HEK293T (cell line): ENCODE measurements at regions not wholly inside any gene's neighbourhood (a gene's known extent, or its start where the extent isn't known, plus 50 kb on each side); places are given as distances from the start of the nearest gene placed in this dataset.

ENCODE experiments used
- CTCF ChIA-PET: fragments of 350-600 bp; formaldehyde crosslinking; extraction: SDS; loops from one replicate; lab custom pipeline; 2021; ENCODE audit warnings: antibody characterized with exemption, inconsistent platforms; lab: Yijun Ruan, JAX
- POLR2A ChIA-PET: fragments of 350-600 bp; formaldehyde crosslinking; extraction: SDS; loops from one replicate; lab custom pipeline; 2020; ENCODE audit warnings: antibody characterized with exemption, inconsistent platforms; lab: Yijun Ruan, JAX
- DNase-seq: peaks from one replicate; pipeline ENCODE4 v3.0.0; 2012; ENCODE audit warnings: mixed read lengths; ENCODE audit errors: extremely low spot score
- ARNT ChIP-seq: fragments of 450-650 bp; IDR thresholded peaks from 2 replicates; pipeline ENCODE4 v1.6.1; 2017; ENCODE audit warnings: mild to moderate bottlenecking
- BHLHE40 ChIP-seq: fragments of 450-650 bp; IDR thresholded peaks from 2 replicates; pipeline ENCODE4 v1.6.1; 2016; ENCODE audit warnings: mild to moderate bottlenecking, moderate library complexity, borderline replicate concordance
- CTBP1 ChIP-seq: fragments of 450-650 bp; IDR thresholded peaks from 2 replicates; pipeline ENCODE4 v1.6.1; 2016; ENCODE audit warnings: borderline replicate concordance
- ELF4 ChIP-seq: fragments of 450-650 bp; IDR thresholded peaks from 2 replicates; pipeline ENCODE4 v1.6.1; 2017; ENCODE audit warnings: antibody characterized with exemption
- FOXA1 ChIP-seq: fragments of 450-650 bp; IDR thresholded peaks from 2 replicates; pipeline ENCODE4 v1.6.1; 2016; ENCODE audit warnings: mild to moderate bottlenecking
- FOXK2 ChIP-seq: fragments of 450-650 bp; IDR thresholded peaks from 2 replicates; pipeline ENCODE4 v1.6.1; 2016; ENCODE audit warnings: mild to moderate bottlenecking
- FOXM1 ChIP-seq: fragments of 450-650 bp; IDR thresholded peaks from 2 replicates; pipeline ENCODE4 v1.6.1; 2017; ENCODE audit warnings: mild to moderate bottlenecking, borderline replicate concordance
- HDGF ChIP-seq: fragments of 450-650 bp; IDR thresholded peaks from 2 replicates; pipeline ENCODE4 v1.6.1; 2017; ENCODE audit warnings: antibody characterized with exemption, borderline replicate concordance
- L3MBTL2 ChIP-seq: fragments of 450-650 bp; conservative IDR thresholded peaks from 2 replicates; pipeline ENCODE4 v1.6.1; 2016; ENCODE audit warnings: mild to moderate bottlenecking
- LEF1 ChIP-seq: fragments of 450-650 bp; IDR thresholded peaks from 2 replicates; pipeline ENCODE4 v1.6.1; 2017; ENCODE audit warnings: mild to moderate bottlenecking, borderline replicate concordance
- NFRKB ChIP-seq: fragments of 450-650 bp; IDR thresholded peaks from 2 replicates; pipeline ENCODE4 v1.6.1; 2016; ENCODE audit warnings: mild to moderate bottlenecking, moderate library complexity
- SP1 ChIP-seq: fragments of 450-650 bp; IDR thresholded peaks from 2 replicates; pipeline ENCODE4 v1.6.1; 2017
- SUZ12 ChIP-seq: fragments of 450-650 bp; IDR thresholded peaks from 2 replicates; pipeline ENCODE4 v1.6.1; 2016; ENCODE audit warnings: mild to moderate bottlenecking
- TARDBP ChIP-seq: fragments of 450-650 bp; IDR thresholded peaks from 2 replicates; pipeline ENCODE4 v1.6.1; 2016
- ZNF384 ChIP-seq: fragments of 450-650 bp; IDR thresholded peaks from 2 replicates; pipeline ENCODE4 v1.6.1; 2016
- TF ChIP-seq, protein P1 (sequence below): fragments of 450-650 bp; IDR thresholded peaks from 2 replicates; pipeline ENCODE4 v1.6.1; 2016

- CTCF ChIA-PET = no interaction called here
- TF ChIP-seq SUZ12 (no peak), ARNT (no peak), LEF1 (no peak), FOXM1 (no peak), FOXK2 (no peak), L3MBTL2 (no peak), NFRKB (no peak), TARDBP (no peak), FOXA1 (no peak)
- DNase-seq = no peak
- POLR2A ChIA-PET = no interaction called here
Measured at GRCh38 chr14:44438221-44438620, 68.9 kb downstream of the FSCB start.

- ChIA-PET CTCF (no interaction called here), POLR2A (no interaction called here)
- DNase-seq = no peak
- TF ChIP-seq SP1 (no peak), ARNT (no peak), SUZ12 (no peak)
- TF ChIP-seq, protein P1, sequence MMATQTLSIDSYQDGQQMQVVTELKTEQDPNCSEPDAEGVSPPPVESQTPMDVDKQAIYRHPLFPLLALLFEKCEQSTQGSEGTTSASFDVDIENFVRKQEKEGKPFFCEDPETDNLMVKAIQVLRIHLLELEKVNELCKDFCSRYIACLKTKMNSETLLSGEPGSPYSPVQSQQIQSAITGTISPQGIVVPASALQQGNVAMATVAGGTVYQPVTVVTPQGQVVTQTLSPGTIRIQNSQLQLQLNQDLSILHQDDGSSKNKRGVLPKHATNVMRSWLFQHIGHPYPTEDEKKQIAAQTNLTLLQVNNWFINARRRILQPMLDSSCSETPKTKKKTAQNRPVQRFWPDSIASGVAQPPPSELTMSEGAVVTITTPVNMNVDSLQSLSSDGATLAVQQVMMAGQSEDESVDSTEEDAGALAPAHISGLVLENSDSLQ = no peak
Measured at GRCh38 chr14:44436458-44436857, 70.6 kb downstream of the FSCB start.

DNA sequence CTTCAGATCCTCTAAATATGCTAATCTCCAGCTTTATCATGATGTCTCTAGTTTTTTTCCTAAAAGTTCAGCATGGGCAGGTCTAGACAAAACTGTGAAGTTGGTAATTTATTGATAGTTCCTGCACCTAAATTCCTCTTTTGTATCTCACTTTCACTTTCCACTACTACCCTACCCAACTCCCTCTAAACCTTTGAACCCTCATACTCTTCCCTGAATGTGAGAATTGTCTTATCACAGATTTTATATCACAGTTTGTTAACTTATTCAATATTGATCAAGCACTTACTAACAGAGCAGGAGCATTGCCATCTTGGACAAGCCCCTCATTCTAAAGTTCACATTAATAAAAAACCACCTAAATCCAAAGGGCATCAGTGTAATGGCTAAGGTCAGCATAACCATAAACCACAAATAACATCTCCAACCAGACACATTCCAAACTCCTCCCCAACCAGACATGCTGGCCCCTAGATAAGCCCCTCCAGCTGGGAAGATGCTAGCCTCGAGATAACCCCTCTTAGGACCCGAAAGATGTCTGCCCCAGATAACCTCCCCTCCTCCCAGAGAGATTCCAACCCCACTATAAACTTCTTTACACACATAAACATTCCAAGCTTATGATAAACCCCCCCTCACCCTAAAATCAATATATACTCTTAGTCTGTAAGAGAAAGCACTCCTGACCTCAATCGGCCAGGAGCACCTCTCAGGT lies 78.7 kb downstream of the FSCB start:
- ChIA-PET CTCF (no interaction called here), POLR2A (no interaction called here)
- no peak for TF ChIP-seq ZNF384
- no peak for DNase-seq

- no peak for DNase-seq
- ChIA-PET CTCF (interaction anchor here (0.5 kb wide), 1 partner anchor 1387 kb away, joined by 4 read pairs; no protein-coding TSS in a partner anchor), POLR2A (no interaction called here)
Measured at GRCh38 chr14:44422699-44423098, 84.4 kb downstream of the FSCB start.

GRCh38 chr14:44420226-44420625 lies 86.9 kb downstream of the FSCB start:
- ChIA-PET CTCF (no interaction called here), POLR2A (no interaction called here)
- DNase-seq = no peak
- TF ChIP-seq L3MBTL2 (no peak), SUZ12 (no peak), SP1 (no peak), FOXA1 (no peak), HDGF (no peak), ZNF384 (no peak), ARNT (no peak), FOXK2 (no peak), LEF1 (no peak), BHLHE40 (no peak), FOXM1 (no peak), NFRKB (no peak), ELF4 (no peak), TARDBP (no peak)

More at GRCh38 chr14:44422699-44423098, 84.4 kb downstream of the FSCB start:
- TF ChIP-seq FOXA1 (no peak), SUZ12 (no peak), HDGF (no peak), L3MBTL2 (no peak), LEF1 (no peak), SP1 (no peak), CTBP1 (no peak), FOXM1 (no peak)
- TF ChIP-seq, protein P1 = no peak

- ChIA-PET CTCF (no interaction called here), POLR2A (no interaction called here)
- no peak for DNase-seq
- TF ChIP-seq FOXA1 = no peak
- TF ChIP-seq BHLHE40 = no peak
- no peak for TF ChIP-seq CTBP1
- no peak for TF ChIP-seq FOXM1
- no peak for TF ChIP-seq SP1
- no peak for TF ChIP-seq NFRKB
- TF ChIP-seq ARNT = no peak
- TF ChIP-seq, protein P1 = no peak
- TF ChIP-seq L3MBTL2 = no peak
- TF ChIP-seq ZNF384 = no peak
- TF ChIP-seq ELF4 = no peak
- TF ChIP-seq FOXK2 = no peak
- TF ChIP-seq TARDBP = no peak
Measured at GRCh38 chr14:44418856-44419255, 88.2 kb downstream of the FSCB start.

- CTCF ChIA-PET = no interaction called here
- no peak for DNase-seq
- TF ChIP-seq BHLHE40 (no peak), FOXA1 (no peak), SUZ12 (no peak), HDGF (no peak), FOXM1 (no peak), L3MBTL2 (no peak), ELF4 (no peak), NFRKB (no peak), LEF1 (no peak), ARNT (no peak), TARDBP (no peak), ZNF384 (no peak), SP1 (no peak), CTBP1 (no peak)
- TF ChIP-seq, protein P1 = no peak
- POLR2A ChIA-PET = no interaction called here
Measured at GRCh38 chr14:44417809-44418208, 89.3 kb downstream of the FSCB start.
